Left cardiac atrium (tissue), 4 donors: ENCODE measurements at regions not wholly inside any gene's neighbourhood (a gene's known extent, or its start where the extent isn't known, plus 50 kb on each side); places are given as distances from the start of the nearest gene placed in this dataset.

Experiments used
- ATAC-seq, 2 donors: fragments of 200-7000 bp; cut with Tn5 transposase; one replicate each; pipeline ENCODE4 v1.9.1; 2020; ENCODE audit warnings: mild to moderate bottlenecking in 2 of 2, moderate library complexity in 2 of 2
- DNase-seq: peaks from one replicate; pipeline ENCODE4 v3.0.0-alpha.2; 2020
- intact Hi-C, 2 donors: fragments of 100-400 bp; cut with DNase I; formaldehyde crosslinking; loops; one replicate each; pipeline versions ENCODE4 v1.14.1 to v1.15.1; 2022 to 2023
- donor health status: DM: no; HTN: yes; CAD: no.
- donor health status: DM: no; HTN: yes; CAD: no; lungs with severe emphysema.
- donor health status: DM: yes; HTN: yes; CAD: no.
- donor health status: Dilated cardiomyopathy.

DNA sequence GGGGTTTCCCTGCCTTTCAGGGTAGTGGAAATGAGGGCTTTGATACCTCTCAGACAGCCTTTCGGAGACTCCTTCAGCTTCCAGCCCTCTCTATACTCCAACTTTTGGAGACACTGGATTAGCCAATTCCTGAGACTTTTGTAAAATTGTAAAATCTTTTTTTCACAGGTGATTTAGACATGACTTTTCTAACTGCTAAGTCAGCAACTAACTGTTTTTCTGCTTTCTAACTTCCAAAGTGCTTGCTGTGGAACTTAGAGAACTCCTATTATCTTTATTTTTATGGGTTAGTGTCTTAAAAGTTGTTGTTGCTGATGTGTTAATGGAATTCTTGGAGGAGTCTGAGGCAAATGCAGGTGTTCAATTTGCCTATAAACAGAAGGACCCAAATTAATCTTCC lies 616.7 kb upstream of the ID2 start:
- ATAC-seq (no peak), DNase-seq (no peak)
- intact Hi-C loops: no loop called here

DNA sequence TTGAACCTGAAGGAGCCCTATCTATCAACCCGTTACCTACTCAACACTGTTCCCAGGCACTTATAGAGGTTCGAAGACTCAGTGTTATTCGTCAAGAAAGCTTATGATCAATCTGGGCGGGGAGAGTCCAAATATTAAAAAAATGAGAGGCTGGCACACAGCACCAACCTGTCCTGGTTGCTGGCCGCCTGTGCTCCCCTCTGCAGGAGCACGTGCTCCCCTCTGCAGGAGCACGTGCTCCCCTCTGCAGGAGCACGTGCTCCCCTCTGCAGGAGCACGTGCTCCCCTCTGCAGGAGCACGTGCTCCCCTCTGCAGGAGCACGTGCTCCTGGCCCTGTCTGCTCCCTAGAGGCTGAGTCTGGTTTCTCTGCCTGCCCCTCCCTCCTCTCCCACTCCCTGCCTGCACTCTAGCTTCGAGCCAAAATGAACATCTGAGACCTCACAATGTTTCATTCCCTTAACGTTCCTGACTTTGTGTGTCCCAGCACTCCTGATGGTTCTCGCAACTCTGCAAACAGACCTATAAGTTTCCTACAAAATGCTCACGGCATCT lies 614.0 kb upstream of the ID2 start:
- intact Hi-C loops: no loop called here
- no peak for ATAC-seq

GRCh38 chr2:8072907-8073306 lies 608.9 kb upstream of the ID2 start:
- intact Hi-C loops: no loop called here
- DNase-seq: no peak
- ATAC-seq: no peak

More for the DNA sequence above, 614.0 kb upstream of the ID2 start:
- no peak for DNase-seq

DNA sequence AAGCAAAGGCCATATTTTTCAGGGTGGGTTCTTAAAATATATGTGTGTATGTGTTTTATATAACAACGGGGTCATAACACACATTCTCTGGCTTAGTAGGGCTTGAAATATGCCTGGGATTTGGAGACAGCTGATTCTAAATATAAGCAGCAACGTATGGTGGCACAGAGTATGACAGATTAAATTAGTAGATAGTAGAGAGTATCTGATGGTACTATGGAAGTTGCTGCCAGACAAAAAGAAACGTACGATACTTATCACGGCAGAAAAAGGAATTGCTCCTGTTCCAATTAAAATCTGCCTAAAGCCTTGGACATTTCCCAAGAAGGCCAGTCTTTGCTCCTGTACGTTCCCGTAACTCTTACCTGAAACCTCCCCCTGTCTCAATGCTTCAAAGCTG lies 607.9 kb upstream of the ID2 start:
- ATAC-seq (no peak), DNase-seq (no peak)

DNA sequence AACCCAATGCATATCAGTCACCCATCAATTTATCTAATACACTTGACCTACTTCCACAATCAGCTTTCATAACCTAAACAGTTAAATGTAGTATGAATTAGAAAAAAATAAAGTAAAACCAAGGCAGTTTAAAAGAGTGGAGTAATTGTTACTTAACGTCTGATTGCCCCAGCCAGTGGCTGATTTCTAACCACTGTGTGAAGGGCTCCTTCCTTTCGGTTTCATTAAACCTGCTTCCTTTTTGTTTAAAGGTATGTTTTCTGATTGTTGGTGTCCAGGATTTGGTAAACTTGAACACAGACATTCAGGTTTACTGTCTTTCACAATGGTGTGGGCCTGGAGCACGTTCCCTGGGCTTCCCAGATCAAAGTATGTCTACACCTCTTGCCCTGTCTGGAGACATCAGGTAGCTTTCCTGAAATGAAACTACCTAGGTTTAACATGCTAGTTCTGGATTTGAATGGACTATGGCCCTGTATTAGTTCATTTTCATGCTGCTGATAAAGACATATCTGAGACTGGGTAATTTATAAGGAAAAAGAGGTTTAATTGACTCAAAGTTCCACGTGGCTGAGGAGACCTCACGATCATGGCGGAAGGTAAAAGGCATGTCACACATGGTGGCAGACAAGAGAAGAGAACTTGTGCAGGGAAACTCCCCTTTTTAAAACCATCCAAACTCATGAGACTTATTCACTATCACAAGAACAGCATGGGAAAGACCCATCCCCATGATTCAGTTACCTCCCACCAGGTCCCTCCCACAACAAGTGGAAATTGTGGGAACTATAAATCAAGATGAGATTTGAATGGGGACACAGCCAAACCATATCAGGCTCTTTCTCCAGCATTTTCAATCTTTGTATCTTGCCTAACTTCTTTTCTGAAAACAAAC lies 605.2 kb upstream of the ID2 start:
- intact Hi-C loops: no loop called here
- peak in 1 of 2 donors; percentile 27 for ATAC-seq
- no peak for DNase-seq

More for the DNA sequence above, 607.9 kb upstream of the ID2 start:
- intact Hi-C loops: no loop called here

DNA sequence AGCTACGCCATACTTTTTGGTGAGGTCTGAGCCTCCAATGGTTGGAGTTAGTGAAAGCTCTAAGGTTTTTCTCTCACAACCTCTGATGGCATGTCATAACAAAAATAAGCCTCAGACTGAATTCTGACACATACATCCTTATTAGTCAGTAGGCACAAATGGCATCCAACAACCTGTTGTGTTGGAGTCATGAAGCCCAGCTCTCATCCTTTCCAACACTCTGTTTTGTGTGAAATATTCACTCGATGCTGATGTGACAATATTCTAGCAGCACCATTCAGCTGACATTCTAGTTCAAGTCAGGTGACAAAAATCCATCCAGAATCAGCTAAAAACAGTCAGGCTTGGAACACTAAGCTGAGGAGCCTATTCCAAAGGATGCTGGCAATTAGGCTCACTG lies 603.2 kb upstream of the ID2 start:
- no peak for ATAC-seq
- intact Hi-C loops: no loop called here
- DNase-seq: no peak

DNA sequence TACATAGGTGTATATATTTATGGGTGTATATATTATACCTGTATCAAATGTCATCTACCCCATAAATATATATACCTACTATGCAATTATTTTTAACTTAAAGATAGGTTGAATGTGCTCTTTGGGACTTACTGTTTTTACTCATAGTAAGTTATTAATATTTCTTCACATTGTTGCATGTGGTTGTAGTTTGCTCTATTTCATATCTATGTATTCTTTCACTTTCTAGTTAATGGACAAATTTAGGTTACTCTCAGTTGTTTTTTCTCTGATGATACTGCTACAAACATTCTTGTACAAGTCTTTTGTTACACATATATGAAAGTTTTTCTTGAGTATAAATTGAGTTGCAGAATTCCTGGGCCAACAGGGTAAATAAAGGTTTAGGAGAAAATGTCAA lies 601.8 kb upstream of the ID2 start:
- DNase-seq: no peak
- intact Hi-C loops: no loop called here
- no peak for ATAC-seq

- DNase-seq (no peak), ATAC-seq (no peak)
- intact Hi-C loops: no loop called here
Observed at GRCh38 chr2:8081130-8081529, 600.7 kb upstream of the ID2 start.

DNA sequence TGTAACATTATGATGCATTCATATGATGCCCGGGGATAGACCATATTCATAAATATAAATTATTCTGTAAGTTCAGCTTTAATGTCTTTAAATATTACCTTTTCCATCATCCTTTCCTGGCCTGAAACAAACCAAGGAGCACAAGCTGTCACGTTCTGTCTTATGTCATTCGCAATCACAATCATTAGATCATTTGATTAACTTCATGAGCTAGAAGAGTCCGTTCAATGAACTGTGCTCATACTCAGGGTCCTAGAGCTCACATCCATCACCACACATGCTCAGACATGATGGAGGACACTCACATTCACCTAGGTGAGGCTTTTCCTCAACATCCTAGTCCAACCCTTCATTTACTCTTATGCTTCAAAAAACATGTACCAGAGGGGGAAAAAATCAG lies 599.0 kb upstream of the ID2 start:
- ATAC-seq (no peak), DNase-seq (no peak)
- intact Hi-C loops: no loop called here

DNA sequence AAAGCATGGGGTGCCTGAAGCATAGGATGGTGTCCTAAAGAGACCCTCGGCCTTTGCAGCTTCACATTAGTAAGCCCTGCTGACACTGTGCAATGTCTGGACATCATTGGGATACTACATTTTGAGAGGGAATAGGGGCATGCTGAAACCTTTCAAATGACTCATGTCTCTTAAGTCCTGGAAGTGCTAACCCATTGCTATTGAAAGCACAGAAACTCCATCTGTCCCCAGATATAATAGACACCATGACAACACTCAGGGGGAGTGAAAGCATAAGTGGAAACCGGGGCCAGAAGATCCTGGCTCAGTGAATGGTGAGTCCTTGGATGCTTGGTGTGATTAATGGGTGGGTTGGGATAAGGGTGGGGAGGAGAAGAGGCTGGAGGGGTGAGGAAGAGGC lies 595.5 kb upstream of the ID2 start:
- no peak for ATAC-seq
- intact Hi-C loops: no loop called here
- DNase-seq: no peak

DNA sequence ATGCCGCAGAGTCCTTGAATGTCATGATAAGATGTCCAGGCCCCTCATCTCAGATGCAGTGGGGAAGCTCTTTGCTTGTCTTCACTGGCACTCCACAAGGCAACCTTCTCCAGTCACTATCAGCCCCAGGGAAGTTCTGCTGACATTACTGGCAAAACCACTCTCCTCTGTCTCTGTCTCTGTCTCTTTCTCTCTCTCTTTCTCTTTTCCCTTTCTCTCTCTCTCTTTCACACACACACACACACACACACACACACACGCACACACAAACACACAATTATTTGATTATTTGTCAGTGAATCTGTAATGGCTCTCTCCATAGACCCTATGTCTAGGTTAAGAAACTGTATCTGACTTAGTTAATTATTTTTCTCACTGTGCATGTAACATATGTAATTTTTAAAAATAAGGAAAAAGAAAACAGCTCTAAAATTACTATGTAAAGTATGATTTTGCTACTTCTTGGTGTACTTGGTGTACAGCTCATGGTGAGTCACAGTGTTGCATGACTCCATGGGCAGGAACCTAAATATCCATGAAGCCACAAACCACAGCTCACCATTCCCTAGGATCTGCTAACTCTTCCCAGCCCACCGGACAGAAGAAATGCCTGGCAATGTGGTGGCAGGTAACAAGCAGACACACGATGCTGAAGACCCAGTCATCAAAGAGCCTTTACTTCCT lies 594.9 kb upstream of the ID2 start:
- intact Hi-C loops: no loop called here
- DNase-seq: no peak
- ATAC-seq: peak in 1 of 2 donors; percentile 62

- DNase-seq (no peak), ATAC-seq (no peak)
- intact Hi-C loops: no loop called here
Observed at GRCh38 chr2:8087480-8087840, 594.4 kb upstream of the ID2 start.

- DNase-seq: no peak
- ATAC-seq: no peak
- intact Hi-C loops: no loop called here
Observed at GRCh38 chr2:8088810-8089209, 593.0 kb upstream of the ID2 start.

GRCh38 chr2:8089596-8089995 lies 592.3 kb upstream of the ID2 start:
- intact Hi-C loops: no loop called here
- ATAC-seq (peak; percentile 21 to 27), DNase-seq (no peak)

DNA sequence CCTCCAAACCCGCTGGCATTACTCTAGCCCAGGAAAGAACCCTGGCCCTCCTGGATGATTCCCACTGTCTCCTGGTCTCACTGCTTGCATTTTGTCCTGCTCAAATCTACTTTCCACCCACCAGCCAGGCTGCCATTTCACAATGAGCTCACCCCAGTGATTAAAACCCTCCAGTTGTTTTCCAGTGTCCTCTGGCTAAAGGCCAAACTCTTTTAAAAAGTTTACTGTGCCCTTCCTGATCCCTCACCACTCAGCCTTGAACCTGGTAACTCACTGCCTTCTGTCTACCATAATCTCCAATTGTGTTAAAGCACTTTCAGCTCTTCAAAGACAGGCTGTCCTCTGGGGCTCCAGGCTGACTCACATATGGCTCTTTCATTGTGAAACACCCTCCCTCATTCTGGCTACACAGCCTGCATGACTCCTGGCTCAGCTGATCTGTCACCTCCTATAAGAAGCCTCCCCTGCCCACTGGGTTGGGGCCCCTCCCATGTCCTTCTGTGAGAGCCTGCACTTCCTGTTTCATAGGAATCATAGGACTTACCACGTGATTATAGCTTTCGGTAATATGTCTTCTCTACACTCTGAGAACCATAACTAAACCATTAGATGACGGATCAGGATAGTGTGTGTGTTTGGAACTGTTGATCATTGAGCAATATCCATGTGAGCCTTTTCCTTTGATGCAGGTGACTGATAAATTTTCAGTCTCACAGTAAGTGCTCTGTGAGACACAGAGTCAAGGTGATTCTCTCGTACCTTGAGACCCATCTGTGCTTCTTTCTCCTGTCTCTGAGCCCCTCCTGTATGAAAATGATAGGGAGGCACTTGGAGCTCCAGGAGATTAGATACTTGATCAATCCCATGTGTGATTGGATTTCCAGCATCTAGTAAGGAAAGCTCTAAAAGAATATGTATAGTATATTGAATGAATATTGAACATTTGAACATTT lies 590.8 kb upstream of the ID2 start:
- ATAC-seq (peak; percentile 84 to 92), DNase-seq (peak; percentile 79)
- intact Hi-C loops: no loop called here

GRCh38 chr2:8094526-8094925 lies 587.3 kb upstream of the ID2 start:
- intact Hi-C loops: no loop called here
- DNase-seq (no peak), ATAC-seq (no peak)

GRCh38 chr2:8095978-8096377 lies 585.9 kb upstream of the ID2 start:
- intact Hi-C loops: no loop called here
- ATAC-seq (no peak), DNase-seq (no peak)

DNA sequence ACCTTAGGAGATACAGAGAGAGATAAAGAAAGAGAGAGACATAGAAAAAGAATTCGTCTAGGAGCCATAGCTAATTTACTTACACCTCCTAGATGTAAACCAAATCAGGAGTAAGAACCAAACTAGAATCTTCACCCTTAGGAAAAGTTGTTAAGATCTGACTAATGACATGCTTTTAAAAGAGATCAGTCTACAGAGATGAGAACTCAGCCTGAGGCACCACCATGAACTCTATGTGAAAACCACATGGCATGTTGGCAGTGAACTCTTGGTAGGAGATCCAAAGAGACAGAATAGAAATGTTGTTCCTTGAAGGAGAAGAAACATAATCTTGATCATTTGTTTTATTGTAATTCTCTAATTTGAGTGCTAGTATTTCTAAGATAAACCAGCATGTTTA lies 585.4 kb upstream of the ID2 start:
- intact Hi-C loops: no loop called here
- ATAC-seq (no peak), DNase-seq (no peak)

GRCh38 chr2:8098476-8099266 lies 583.2 kb upstream of the ID2 start:
- DNase-seq: no peak
- intact Hi-C loops: no loop called here
- ATAC-seq: no peak
